ENCODE measurements at regions not wholly inside any gene's neighbourhood (a gene's known extent, or its start where the extent isn't known, plus 50 kb on each side); places are given as distances from the start of the nearest gene placed in this dataset.

DNA sequence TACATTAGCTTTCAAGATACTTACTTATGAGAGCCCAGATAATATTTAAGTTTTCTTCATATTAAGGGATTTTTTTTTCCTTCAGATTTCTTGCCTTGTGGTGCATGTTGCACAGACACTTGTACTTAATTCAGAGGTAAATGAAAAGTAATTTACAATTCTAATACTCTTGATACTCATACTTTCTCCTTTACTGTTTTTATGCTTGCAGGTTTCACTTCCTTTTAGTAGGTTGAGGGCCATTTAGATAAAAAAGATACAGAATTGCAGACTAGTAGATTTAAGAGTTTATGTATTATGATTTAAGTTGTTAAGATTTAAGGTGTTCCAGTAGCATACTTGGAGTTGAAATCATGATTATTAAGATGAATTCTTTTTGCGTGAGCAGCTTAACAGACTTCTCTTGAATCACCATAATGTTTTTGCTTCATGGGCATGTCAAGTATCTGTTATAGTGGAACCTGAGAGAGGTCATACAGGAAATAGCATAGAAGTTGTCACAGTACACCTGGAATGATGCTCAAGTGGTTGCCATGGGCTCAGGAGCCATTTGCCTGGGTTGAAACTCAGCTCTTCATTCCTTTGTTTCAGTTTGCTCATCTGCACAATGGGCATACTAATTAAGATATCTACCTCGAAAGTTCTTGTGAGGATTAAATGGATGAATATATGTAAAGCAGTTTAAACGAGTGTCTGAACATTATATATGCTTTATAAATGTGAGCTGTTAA is 174.8 kb upstream of the PRPS1L1 start:
- no peak for DNase-seq

DNA sequence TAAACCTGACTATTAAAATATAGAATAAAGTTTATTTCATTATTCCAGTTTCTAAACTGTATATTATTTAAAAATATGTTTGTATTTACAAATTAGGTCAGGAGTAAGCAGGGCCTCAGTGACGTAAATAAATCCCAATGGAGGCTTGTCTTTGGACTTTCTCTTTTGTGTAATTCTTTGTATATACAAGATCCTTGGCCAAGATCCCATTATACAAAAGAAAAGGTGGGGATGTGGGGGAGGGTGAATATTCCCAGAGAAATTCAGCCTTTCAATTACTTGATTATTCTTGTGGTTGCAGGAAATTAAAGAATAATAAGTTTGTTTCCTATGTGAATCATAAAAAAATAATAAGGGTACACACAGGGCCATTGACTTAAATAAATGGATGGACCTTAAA is 178.7 kb upstream of the PRPS1L1 start:
- DNase-seq = no peak

DNA sequence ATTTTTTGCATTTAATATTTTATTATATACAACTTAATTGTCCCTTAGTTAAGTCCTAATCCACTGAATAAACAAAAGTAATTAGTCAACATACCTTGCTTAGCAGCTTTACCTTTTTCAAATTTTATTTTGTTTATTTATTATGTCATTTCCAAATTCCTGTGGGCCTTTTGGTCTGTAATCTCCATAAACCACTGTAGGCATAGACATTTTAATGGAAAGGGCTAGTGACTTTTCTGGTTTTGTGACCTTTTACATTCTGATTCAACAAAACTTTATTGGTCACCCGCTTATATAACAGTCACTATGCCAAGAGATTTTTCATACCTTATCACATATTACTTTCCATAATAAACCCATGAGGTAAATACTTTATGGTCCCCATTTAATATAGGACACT is 181.3 kb upstream of the PRPS1L1 start:
- DNase-seq = no peak

DNA sequence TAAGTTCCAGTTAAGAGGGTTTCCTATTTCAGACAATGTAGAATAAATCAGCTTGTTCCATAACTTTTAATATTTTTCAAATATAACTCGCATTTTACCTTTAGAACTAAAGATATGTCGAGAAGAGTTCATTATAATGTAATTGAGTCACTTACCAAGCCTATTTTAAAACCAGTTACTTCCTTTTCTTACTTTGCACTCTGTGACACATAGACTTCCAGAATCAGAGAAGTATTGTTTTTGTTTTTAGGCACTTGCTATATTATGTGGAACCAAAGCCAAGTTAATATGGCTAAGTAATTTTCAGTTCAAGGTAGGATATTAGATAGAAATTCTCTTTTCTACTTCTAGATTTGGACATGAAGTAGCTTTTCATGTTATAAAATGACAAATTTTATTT is 182.7 kb upstream of the PRPS1L1 start:
- no peak for DNase-seq

DNA sequence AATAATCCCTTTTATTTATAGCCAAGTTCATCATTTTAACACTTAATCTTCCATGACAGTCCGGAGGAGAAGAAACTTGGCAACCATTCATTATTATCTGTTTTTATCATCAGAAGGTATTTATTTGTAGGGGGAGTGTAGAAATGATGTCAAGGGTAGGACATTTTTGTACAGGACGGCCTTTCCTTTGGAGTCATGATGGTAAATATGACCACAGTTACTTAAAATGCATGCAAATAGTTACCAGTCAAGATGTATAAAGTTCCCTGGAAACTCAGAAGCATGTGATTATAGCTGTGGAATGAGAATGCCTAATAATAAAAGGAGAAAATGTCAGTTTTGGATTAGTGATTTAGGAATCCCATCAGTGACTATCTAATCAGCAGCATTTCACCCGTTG is 183.1 kb upstream of the PRPS1L1 start:
- no peak for DNase-seq

DNA sequence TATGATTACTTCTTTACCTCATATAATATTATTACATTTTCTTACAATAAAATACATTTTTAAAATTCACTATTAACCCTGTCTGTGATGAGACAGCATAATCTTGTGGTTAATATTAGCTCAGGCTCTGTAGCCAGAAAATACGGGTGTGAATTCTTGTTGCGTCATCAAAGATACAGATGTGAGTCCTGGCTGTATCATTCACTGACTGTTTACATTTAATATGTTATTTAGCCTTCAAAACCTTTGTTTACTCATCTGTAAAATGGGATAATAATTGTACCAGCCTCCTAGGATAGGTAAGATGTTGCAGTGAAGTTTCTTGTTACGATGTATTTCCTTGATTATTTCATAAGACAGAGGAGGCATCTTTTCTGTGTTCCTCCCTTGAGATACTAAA is 184.7 kb upstream of the PRPS1L1 start:
- DNase-seq = no peak

DNA sequence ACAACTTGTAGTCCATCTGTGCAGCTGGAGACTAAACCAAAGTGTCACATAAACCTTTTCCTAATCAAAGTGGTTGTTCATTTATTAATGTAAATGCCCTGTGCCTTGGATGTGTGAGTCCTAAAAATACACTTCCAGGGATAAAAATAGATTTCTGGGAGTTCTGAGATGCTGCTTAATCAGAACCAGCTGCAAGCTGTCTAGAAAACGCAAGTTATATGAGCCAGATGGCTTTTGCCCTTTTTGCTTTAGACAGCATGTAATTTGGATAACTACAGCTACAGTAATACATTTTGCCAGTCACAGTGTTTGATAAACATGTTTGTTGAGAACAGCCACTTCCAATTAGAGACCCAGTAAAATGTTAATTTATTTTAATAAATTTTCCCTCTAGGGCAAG is 185.1 kb upstream of the PRPS1L1 start:
- no peak for DNase-seq

DNA sequence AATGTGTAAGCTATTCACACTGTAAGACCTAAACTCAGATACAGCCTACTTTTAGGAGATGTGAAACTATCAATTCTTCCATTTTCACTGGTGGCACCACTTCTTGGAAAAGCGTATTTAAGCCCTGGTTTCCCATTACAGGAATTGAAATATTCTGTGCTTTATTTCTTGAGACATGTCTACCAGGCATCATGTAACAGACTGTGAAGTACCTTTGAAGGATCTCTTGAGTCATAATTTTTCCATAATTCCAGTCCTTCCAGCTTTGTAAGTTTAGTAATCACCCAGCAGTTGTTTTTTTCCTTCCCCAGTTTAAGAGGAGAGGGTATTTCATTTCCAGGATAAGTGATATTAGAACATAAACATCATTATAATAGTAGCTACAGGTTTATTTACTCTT is 186.0 kb upstream of the PRPS1L1 start:
- DNase-seq = no peak

DNA sequence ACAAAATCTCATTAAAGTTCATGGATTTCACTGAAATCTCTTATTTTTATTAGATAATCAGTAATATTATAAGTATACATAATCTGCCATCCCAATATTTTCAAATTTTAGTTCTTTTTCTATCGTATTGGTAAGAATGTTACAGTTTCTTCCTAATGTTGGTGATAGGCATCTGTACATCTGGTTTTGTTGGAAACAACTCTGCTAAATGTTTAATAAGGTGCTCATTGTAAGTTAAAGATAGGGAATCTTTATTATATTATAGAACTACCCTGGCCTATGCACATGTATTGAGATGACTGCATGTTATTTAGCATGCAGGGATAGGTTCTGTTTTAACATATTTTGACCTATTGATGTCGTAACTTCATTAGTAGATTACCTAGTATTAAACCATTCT is 188.6 kb upstream of the PRPS1L1 start:
- no peak for DNase-seq

DNA sequence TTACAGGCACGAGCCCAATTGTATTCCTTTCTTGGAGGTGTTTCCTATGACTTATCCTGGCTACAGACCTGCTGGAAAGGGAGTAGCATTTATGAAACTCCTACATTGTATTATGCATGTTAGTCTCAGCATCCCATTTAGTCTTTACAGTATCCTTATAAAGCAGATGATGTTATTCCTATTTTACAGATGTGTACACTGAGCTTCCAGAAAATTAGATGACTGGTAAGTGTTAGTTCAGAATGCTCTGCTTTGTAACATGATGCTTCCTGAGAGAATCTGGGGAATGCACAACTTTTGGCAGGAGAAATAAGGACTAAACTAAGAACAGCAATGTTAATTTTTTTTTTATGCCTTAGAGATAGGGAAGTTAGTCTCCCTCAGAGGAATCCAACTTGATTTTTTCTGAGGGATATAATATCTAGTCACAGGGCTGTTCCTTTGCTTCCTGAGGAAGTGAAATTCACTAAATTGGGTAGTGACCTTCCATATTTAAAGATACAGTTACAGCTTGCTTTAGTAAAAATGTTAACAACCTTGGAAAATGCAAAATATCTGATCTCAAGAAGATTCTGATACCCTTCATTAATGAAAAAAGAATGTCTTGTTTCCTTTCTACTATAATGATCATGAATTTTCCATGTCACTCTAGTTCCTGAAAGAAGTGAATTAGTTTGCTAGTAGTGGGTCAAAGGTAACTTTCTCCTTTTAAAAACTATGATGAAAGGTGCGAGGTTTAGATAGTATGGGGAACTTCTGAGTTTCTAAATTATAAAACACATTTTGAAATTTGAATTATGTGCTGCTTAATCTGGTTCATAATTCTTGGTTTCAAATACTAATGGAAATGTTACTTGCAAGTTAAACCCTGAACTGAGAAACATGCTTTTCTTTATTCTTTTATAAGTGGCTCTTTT is 194.0 kb upstream of the PRPS1L1 start:
- DNase-seq = no peak

DNA sequence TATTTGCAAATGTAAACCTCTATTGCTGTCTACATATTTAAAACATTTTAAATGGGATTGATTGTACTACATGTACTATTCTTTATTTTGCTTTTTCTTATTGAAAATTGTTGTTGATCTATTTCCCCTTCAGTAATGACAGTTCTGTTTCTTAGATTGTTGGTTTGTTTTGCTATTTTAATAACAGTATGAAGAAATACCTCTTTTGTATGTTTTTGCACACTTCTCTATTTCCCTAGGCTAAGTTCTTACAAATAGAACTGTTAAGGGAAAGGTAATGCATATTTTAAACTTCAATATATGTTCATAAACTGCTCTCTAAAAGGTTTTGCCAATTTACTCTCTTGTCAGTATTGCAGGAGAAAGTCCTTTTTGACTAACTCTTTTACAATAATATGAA is 195.0 kb upstream of the PRPS1L1 start:
- DNase-seq = no peak

DNA sequence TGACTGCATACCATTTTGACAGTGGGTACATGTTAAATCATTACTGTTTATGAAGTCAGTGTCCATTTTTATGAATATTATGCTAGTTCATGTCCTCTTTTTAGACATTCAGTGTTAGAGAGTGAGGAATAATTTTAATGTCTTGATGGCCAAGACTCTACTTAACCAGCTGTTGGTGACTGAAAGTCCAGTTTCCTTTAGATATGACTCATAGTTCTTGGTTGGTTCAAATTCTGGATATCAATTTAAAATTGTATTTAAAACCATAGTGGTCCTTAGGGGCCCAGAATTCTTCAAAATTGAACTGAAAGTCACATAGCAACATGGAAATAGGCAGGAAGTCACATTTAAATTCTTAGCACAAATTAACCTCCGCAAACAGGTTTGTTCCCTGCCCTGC is 196.5 kb upstream of the PRPS1L1 start:
- no peak for DNase-seq

DNA sequence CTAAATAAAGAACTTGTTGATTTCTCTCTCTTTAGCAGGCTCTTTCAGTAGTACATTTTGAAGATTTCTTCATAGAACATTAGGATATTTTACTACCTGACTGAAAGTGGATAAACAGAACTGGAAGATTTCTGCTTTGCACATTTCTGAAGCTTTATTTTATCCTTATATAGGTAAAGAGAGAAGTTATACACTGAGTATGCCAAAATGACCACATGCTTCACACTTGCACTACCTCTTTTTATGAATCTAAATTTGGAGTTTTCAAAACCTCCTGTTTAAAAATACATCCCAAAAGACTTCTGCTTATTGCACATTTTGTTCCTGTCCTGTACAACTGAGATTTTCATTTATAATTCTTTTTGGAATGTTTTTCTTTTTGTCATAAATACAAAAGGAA is 197.4 kb upstream of the PRPS1L1 start:
- no peak for DNase-seq

DNA sequence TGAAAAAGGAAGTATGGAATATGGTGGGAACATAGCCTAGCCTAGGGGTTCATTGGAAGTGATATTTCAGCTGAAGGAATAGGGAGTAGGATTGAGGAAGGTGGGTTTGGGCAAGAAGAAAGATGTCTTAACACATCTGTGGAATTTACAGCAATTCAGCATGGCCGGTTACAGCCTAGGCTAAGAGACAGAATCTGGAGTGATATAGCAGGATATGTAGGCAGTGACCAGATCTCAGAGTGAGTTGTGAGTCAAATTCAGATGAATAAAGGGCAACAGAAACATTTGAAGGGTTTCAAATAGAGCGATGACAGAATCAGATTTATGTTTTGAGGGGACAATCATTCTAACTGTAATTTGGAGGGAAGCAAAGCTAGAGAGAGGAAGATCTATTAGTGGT is 199.0 kb upstream of the PRPS1L1 start:
- no peak for DNase-seq

DNA sequence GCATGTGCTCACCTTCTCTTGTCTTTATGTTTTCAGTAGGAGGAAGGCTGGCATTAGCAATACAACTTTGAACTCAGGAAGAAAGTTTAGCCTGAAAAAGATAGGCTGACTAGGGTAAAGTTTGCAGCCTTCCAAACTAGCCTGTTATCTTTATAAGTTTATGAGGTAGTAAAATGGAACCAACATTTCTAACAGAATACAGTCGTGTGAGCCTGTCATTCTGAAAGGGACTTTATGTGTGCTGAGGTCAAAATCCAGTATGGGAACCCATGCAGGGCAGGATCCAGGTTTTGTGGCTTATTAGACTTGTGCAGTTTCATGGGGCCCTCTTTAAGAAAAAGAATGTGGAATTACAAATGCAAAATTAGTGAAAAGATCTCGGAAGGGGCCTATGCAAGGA is 201.0 kb upstream of the PRPS1L1 start:
- DNase-seq = no peak

DNA sequence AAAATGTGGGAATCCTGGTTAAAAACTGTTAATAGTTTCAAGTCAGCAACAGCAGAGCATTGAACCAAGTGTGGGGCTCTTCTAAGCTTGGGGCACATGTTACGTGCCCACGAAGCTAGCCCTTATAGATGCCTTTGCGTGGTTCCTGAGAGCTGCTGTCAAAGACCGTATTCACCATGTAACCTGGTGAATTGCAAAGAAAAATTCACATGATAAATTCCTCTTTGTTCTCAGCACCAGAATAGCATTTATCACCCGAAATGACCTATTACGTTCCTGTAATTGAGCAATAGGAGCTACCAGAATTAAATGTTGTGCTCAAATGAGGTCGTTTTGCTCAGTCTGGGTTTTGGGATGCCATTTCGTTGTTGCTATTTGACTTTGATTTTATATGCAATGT is 202.6 kb upstream of the PRPS1L1 start:
- no peak for DNase-seq

DNA sequence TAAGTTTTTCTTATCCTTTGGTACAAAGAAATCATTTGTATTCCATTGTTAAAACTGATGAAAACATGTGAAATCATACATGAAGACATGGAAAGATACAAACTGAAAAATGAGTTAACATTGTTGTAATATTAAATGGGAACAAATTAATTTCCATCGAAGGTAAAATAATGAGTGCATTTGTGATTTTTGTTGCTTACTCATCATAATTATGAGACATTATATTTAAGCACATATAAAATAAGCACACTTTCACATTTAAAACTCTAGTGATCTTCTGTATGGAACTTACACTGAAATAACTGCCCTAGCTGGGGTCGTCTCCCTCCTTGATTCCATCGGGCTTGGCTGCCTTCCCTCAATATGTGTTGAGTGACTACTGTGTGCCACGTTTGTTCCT is 204.2 kb upstream of the PRPS1L1 start:
- DNase-seq = no peak

DNA sequence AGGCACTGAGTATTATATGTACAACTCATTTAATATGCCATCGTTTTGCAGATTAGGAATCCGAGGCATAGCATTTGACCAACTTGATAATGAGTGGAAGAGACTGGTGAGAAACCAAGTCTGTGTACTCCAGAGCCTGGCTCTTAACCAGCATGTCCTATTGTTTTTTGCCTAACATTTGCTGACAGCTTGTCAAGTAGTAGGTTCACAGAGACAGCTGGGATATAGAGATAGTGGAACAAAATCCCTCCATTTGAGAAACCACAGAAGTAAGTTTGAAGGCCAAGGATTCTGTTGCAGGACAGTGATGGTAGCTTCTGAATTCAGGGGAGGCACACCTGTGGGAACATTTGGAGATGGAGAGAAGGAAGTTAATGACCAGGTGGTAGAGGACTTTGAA is 206.9 kb upstream of the PRPS1L1 start:
- DNase-seq = no peak

DNA sequence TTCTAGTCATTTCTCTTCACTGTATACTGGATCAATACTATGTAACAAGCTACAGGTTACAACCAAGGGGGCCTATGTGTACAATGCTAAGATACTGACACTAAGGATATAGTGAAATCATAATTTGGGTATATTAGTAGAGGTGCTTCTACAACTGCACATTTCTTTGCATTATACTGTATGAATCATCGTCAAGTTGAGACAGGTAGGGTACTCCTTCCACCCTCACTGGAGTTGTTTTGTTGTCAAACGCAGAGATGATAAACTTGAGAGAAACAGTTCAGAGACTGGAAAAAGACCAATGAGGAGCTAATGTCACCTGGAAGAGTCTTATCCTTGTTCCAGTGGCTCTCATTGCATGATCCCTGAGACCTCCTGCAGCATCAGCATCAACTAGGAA is 208.2 kb upstream of the PRPS1L1 start:
- no peak for DNase-seq

DNA sequence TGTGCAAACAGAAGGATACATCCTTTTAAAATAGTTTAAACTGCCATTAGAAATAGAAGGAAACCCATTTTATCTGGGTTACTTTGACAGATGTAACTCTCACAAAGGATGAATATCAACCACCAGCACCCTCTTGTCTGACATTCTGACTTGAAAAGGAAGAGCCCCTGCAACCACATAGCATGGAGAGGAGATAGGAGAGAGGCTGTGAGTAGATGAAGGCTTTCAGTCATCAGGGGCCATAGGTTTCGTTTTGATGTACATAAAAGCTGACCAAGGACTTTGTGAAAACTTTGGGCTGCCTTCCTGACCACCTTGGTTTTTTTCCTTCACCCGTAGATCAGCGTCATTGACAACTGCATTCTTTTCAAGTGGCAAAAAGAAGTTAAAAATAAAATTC is 211.6 kb upstream of the PRPS1L1 start:
- no peak for DNase-seq

DNA sequence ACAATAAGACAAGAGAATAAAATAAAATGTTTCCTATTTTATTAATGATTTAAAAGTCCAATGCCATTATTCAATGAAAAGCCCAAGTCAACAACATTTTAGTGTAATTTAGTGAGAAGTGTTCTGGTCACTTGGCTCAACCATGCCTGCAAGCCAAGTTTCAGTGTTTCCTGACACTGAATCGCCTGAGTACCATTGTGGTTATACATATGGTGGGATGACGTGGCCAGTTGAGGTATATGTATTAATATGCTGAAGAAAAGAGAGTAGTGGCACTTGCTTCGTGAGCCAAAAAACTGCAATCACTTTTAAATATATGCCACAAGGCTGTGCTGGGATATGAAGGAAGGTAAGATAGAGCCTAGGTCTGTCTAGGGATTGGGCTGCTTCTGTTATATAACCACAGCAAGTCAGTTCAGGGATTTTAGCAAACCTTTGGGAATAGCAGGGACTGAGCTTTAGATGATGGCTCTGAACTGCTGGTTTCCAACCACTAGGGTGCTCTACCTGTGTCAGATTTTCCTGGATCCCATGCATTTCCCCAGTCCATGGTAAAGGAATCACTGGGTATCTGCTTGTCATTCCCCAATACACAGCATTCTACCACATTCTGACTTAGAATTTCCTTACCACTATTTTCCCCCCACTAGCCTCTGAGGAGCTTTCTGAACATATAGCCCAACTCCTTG is 214.0 kb upstream of the PRPS1L1 start:
- DNase-seq = no peak

DNA sequence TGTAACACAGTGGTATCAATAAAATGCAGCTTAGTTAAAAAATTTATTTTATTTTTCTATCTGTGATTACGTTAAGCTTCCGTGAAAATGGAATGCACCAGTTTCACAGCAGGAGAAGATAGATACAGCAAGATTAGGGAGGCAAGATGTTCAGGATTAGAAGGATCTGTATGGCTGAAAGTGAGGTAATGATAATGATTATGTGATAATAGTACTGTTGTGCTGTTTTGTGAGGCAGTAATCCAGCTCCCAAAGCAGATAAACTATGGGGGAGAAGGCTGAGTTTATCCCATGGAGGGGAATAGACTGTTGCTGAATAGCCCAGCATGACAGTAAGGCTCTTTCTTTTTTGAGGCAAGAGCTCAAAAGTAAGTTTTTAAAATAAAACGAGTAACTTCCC is 216.1 kb upstream of the PRPS1L1 start:
- no peak for DNase-seq

DNA sequence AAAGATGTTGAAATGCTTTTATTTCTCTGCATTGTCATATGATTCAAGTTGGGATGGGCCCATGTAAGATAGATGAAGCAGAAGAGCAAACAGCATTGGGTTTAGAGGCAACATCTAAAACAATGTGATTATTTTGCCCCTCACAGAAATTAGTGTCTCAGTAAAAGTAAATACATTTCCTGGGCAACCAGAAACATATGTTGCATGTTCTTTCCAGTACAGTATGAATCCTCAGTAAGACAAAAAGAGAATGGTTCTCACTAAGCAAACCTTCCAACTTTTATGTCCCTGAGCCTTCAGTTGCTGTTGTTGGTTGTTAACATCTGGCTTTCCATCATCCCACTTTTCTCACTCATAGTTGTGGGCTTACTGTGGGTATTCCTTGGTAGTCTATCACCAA is 222.5 kb upstream of the PRPS1L1 start:
- DNase-seq = no peak

DNA sequence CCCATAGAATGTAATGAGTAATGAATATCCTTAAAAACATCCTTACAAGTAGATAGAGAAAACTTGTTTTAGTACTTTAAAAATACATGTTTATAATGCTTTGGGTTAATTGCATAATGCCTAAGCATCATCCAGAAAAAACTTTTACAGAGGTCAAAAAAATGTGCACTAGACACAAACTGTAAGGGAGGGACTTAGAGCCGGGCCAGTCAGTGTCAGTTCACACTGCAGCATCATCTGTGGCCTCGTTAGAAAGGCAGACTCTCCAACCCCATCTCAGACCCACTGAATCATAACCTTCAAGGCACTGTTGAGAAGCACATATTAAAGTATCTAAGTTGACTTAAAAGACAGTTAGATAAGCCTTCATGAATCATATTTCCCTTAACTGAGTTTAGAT is 230.1 kb upstream of the PRPS1L1 start:
- no peak for DNase-seq

Data from stimulated activated CD4-positive, alpha-beta T cell treated with anti-CD3 and anti-CD28 coated beads, Interleukin-15, amount 100 ng/mL, for 24 hours (primary cell).